HT-29 (cell line): ENCODE measurements at regions not wholly inside any gene's neighbourhood (a gene's known extent, or its start where the extent isn't known, plus 50 kb on each side); places are given as distances from the start of the nearest gene placed in this dataset.

ENCODE experiments used
- DNase-seq: peaks from one replicate; pipeline ENCODE4 v3.0.0-alpha.2; 2015; ENCODE audit warnings: low spot score

GRCh38 chr1:83033682-83034081 is 965.2 kb downstream of the TTLL7 start:
- no peak for DNase-seq

GRCh38 chr1:83029916-83030315 is 969.0 kb downstream of the TTLL7 start:
- DNase-seq: no peak

- DNase-seq: no peak
Measured at GRCh38 chr1:83029050-83029449, 969.9 kb downstream of the TTLL7 start.

- DNase-seq: no peak
Measured at GRCh38 chr1:83028467-83028866, 970.5 kb downstream of the TTLL7 start.

- DNase-seq: no peak
Measured at GRCh38 chr1:83027511-83027910, 971.4 kb downstream of the TTLL7 start.

GRCh38 chr1:83026745-83027144 is 972.2 kb downstream of the TTLL7 start:
- DNase-seq: no peak

- DNase-seq: no peak
Measured at GRCh38 chr1:83024251-83024767, 974.6 kb downstream of the TTLL7 start.

- no peak for DNase-seq
Measured at GRCh38 chr1:83023212-83023611, 975.7 kb downstream of the TTLL7 start.

- no peak for DNase-seq
Measured at GRCh38 chr1:83022206-83022605, 976.7 kb downstream of the TTLL7 start.

- no peak for DNase-seq
Measured at GRCh38 chr1:83017701-83018100, 981.2 kb downstream of the TTLL7 start.

GRCh38 chr1:83017276-83017675 is 981.7 kb downstream of the TTLL7 start:
- DNase-seq: peak; percentile 12

- no peak for DNase-seq
Measured at GRCh38 chr1:83016354-83016849, 982.5 kb downstream of the TTLL7 start.

GRCh38 chr1:83015163-83015562 is 983.8 kb downstream of the TTLL7 start:
- DNase-seq: no peak

GRCh38 chr1:83012950-83013349 is 986.0 kb downstream of the TTLL7 start:
- no peak for DNase-seq

- DNase-seq: no peak
Measured at GRCh38 chr1:83011265-83011664, 987.7 kb downstream of the TTLL7 start.

- no peak for DNase-seq
Measured at GRCh38 chr1:83006271-83006670, 992.7 kb downstream of the TTLL7 start.

GRCh38 chr1:83000286-83000685 is 998.6 kb downstream of the TTLL7 start:
- DNase-seq: no peak

GRCh38 chr1:82995951-82996350 is 1003.0 kb downstream of the TTLL7 start:
- DNase-seq: no peak

GRCh38 chr1:82994616-82995263 is 1004.2 kb downstream of the TTLL7 start:
- DNase-seq: no peak

GRCh38 chr1:82991569-82991968 is 1007.4 kb downstream of the TTLL7 start:
- DNase-seq: no peak

- no peak for DNase-seq
Measured at GRCh38 chr1:82979593-82980236, 1019.2 kb downstream of the TTLL7 start.

GRCh38 chr1:82978461-82979324 is 1020.2 kb downstream of the TTLL7 start:
- DNase-seq: peak; percentile 24
